ENCODE measurements at regions not wholly inside any gene's neighbourhood (a gene's known extent, or its start where the extent isn't known, plus 50 kb on each side); places are given as distances from the start of the nearest gene placed in this dataset.

GRCh38 chr2:34827398-34827797 lies 1228.3 kb upstream of the FAM98A start:
- Histone ChIP-seq H3K9me2 (replicated peaks; ENCODE audit: low read depth, low read length) (no peaks in the 10 kb centered on the region), H3K9ac (ENCODE audit: low read depth, low read length, poor library complexity, severe bottlenecking) (no peak overlapping the region)

DNA sequence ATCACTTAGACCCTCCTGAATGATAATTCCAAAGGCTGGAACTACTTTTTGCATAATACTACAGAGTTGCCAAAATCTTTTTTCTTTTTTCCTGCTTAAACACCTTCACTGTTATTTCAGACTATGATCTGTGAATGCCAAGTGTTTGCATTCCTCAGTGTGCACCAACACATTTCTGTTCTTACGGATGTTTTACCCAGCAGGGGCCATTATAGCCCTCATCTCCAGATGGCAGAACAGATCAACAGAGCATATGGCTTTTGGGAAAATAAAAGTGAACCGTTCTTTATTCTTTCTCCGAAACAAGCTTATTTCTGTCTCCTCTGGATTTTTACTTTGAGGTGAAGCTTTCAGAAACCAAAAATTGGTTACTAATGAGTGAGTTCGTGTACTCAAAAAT lies 1226.6 kb upstream of the FAM98A start:
- Histone ChIP-seq H3K9me3 (ENCODE audit: insufficient read depth, low read depth, low read length) (no peaks in the 10 kb centered on the region), H3K36me3 (ENCODE audit: insufficient read depth, low read length) (no peaks in the 10 kb centered on the region), H3K9ac (ENCODE audit: low read depth, low read length, poor library complexity, severe bottlenecking) (no peak overlapping the region), H3K4me3 (ENCODE audit: low read length, poor library complexity, severe bottlenecking) (no peak overlapping the region), H2AFZ (ENCODE audit: low read length) (no peak overlapping the region), H3K4me2 (ENCODE audit: low read depth, low read length, poor library complexity, severe bottlenecking) (no peak overlapping the region), H3F3A (ENCODE audit: low read depth) (no peaks in the 10 kb centered on the region), H3K4me1 (ENCODE audit: insufficient read depth, low read length, poor library complexity, severe bottlenecking) (no peaks in the 10 kb centered on the region), H3K79me2 (ENCODE audit: insufficient read depth, low read length) (no peaks in the 10 kb centered on the region), H3K9me2 (replicated peaks; ENCODE audit: low read depth, low read length) (no peaks in the 10 kb centered on the region), H3K27me3 (ENCODE audit: insufficient read depth, low read length, poor library complexity, severe bottlenecking) (no peaks in the 10 kb centered on the region), H4K20me1 (ENCODE audit: insufficient read depth, low read length, poor library complexity, severe bottlenecking) (no peaks in the 10 kb centered on the region)
- TF ChIP-seq CTCF (conservative IDR thresholded peaks at IDR 0.05; ENCODE audit: low read length) (no peak), EZH2phosphoT487 (IDR thresholded peaks at IDR 0.05; ENCODE audit: borderline replicate concordance) (no peak)

More at GRCh38 chr2:34827398-34827797, 1228.3 kb upstream of the FAM98A start:
- Histone ChIP-seq H3K4me1 (ENCODE audit: insufficient read depth, low read length, poor library complexity, severe bottlenecking) (no peaks in the 10 kb centered on the region), H3K79me2 (ENCODE audit: insufficient read depth, low read length) (no peaks in the 10 kb centered on the region), H3K4me2 (ENCODE audit: low read depth, low read length, poor library complexity, severe bottlenecking) (no peak overlapping the region), H3F3A (ENCODE audit: low read depth) (no peaks in the 10 kb centered on the region), H4K20me1 (ENCODE audit: insufficient read depth, low read length, poor library complexity, severe bottlenecking) (no peaks in the 10 kb centered on the region), H3K9me3 (ENCODE audit: insufficient read depth, low read depth, low read length) (no peaks in the 10 kb centered on the region), H3K4me3 (ENCODE audit: low read length, poor library complexity, severe bottlenecking) (no peak overlapping the region), H3K36me3 (ENCODE audit: insufficient read depth, low read length) (no peaks in the 10 kb centered on the region), H3K27me3 (ENCODE audit: insufficient read depth, low read length, poor library complexity, severe bottlenecking) (no peaks in the 10 kb centered on the region), H2AFZ (ENCODE audit: low read length) (no peak overlapping the region)
- TF ChIP-seq CTCF (conservative IDR thresholded peaks at IDR 0.05; ENCODE audit: low read length): no peak
- TF ChIP-seq EZH2phosphoT487 (IDR thresholded peaks at IDR 0.05; ENCODE audit: borderline replicate concordance): no peak

GRCh38 chr2:34822616-34823015 lies 1223.5 kb upstream of the FAM98A start:
- Histone ChIP-seq H4K20me1 (ENCODE audit: insufficient read depth, low read length, poor library complexity, severe bottlenecking) (no peaks in the 10 kb centered on the region), H3K9me2 (replicated peaks; ENCODE audit: low read depth, low read length) (no peaks in the 10 kb centered on the region), H3K36me3 (ENCODE audit: insufficient read depth, low read length) (no peaks in the 10 kb centered on the region), H3K27me3 (ENCODE audit: insufficient read depth, low read length, poor library complexity, severe bottlenecking) (no peaks in the 10 kb centered on the region), H2AFZ (ENCODE audit: low read length) (no peak overlapping the region), H3F3A (ENCODE audit: low read depth) (no peaks in the 10 kb centered on the region), H3K9me3 (ENCODE audit: insufficient read depth, low read depth, low read length) (no peaks in the 10 kb centered on the region), H3K4me1 (ENCODE audit: insufficient read depth, low read length, poor library complexity, severe bottlenecking) (no peaks in the 10 kb centered on the region), H3K4me2 (ENCODE audit: low read depth, low read length, poor library complexity, severe bottlenecking) (no peak overlapping the region), H3K4me3 (ENCODE audit: low read length, poor library complexity, severe bottlenecking) (no peak overlapping the region), H3K9ac (ENCODE audit: low read depth, low read length, poor library complexity, severe bottlenecking) (no peak overlapping the region), H3K79me2 (ENCODE audit: insufficient read depth, low read length) (no peaks in the 10 kb centered on the region)
- no peak for TF ChIP-seq CTCF (conservative IDR thresholded peaks at IDR 0.05; ENCODE audit: low read length)
- TF ChIP-seq EZH2phosphoT487 (IDR thresholded peaks at IDR 0.05; ENCODE audit: borderline replicate concordance): no peak
